CD4-positive, alpha-beta T cell treated with Interleukin-4 for 1 hour (primary cell): ENCODE measurements at regions not wholly inside any gene's neighbourhood (a gene's known extent, or its start where the extent isn't known, plus 50 kb on each side); places are given as distances from the start of the nearest gene placed in this dataset.
"Not testable (repeated sequence)": the region's sequence is repeated elsewhere in the genome, so short reads cannot be mapped to it uniquely, and the experiment has no call there.

Experiments used
- DNase-seq, 2 donors: peaks; one replicate each; pipeline ENCODE4 v3.0.0-alpha.2; 2020 to 2022

DNA sequence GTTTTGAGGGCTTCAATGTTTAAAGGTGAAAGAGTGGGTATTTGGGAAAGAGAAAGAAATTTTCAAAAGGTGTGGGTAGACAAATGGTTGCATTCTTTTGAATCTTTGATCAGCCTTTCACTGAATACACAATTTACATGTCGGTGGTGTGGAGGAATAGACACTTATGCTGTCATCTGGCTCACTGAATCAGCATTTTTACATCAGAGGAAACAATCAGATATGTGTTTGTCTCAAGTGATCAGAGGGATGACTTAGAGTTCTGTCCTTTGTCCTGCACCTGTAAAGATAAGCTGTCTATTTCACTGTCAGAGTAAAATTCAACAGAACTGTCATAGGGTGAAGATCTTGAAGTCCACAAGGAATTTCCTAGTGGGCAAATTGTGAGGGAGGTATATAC is 170.9 kb upstream of the USP25 start:
- DNase-seq = no peak

GRCh38 chr21:15559660-15560059 is 170.1 kb upstream of the USP25 start:
- DNase-seq = no peak

DNA sequence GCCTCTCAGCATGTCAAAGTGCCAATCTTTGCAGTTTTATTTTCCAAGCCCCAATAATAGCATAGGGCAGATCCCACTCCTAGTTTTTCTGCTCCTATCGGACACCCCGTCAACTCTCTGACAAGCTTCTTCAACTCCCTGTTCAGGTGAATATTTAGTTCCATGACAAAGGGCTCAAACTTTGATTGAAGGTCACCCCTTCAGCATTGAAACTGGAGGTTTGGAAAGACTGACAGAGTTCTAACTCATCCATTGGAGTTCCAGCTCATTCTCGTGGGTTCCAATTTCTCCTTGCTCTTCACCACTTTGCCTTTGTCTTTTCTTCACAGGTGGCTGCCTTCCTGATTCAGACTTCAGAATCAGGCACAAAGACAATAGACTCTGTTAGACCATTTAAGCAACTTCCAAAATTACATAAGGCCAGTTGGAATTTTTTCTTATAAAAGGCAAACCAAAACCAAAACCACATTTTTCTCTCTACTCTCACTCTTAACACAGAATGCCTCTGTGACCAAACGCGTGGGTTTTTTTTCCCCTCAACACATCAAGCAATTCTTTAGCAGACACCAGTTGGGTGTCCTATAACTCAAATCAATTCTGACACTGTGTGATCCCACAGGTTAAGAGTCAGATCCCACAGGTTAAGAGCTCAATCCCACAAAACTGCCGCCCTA is 169.3 kb upstream of the USP25 start:
- no peak for DNase-seq

- DNase-seq = no peak
Measured at GRCh38 chr21:15562748-15563147, 167.0 kb upstream of the USP25 start.

- DNase-seq = no peak
Measured at GRCh38 chr21:15564907-15565306, 164.9 kb upstream of the USP25 start.

- no peak for DNase-seq
Measured at GRCh38 chr21:15566703-15567102, 163.1 kb upstream of the USP25 start.

GRCh38 chr21:15567191-15567590 is 162.6 kb upstream of the USP25 start:
- no peak for DNase-seq

DNA sequence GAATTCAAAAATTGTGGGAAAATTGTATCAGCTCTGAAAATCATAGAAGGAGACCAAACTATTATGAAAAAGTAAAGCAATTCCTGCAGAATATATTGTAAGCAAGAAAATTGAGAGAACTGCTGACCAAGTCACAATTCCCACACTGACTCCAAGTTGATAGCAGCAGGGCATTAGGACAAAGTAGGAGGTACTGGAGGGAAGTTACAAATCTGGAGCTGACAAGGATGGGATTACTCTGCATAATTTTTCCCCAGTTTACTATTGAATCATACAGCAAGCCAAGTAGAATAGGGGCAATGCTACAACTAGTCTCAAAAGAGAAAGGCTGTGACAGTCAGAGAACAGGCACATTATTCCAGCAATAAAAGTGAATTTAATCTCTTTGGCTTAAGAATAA is 161.3 kb upstream of the USP25 start:
- no peak for DNase-seq

DNA sequence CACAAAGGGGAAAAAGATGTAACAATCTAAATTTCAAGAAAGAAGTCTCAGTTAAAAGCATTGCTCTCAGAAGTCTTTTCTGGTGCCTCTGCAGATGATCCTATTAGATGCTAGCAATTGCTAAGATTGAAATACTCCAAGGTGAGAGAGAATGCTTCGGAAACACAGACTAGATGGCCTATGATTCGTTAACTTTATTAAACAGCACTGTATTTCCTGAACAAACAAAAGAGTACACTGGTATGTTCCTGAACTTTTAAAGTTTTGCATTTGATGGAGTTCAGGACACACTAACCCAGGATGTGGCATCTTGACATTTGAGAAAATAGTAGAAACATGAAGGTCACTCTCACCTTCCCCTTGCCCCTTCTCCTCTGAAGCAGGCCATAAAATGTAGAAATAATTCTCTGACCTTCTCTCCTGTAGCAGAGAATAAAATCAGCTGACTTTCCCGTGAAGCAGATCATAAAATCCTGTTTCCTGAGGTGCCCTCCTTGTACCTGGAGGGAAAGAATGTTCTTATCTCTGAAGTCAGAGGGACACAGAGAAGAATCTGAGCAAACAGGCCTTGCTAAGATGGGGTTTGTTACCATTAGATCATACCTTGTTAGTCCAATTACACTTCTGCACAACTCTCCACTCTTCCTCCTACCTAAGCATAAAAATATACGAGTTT is 142.9 kb upstream of the USP25 start:
- no peak for DNase-seq

DNA sequence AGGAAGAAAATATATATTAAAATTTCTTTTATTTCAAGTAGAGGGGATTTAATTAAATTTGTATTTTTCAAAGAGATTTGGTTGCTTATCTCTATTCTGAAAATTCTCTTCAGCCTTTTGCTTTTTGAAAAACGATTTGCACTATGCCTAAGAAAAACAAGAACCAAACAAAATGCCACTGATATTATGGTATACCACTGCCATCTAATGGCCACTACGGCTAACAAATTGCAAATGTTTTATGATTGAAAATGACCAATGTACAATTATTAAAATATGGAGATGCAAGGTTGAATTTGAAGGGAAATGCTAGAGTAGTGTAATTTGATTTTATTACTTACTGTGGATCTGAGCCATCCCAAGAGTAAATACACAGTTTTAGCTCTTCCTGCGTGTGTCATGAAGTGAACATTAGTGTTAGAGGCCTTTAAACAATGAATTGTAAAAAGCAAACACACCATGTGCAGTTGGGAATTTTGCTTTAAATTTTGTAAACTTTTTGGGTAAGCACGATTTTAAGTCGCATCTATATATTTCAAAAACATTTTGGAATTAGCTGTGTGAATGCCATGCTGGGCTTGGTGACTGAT is 137.4 kb upstream of the USP25 start:
- DNase-seq = peak in 1 of 2 donors; percentile 53

- DNase-seq = no peak
Measured at GRCh38 chr21:15592957-15593356, 136.8 kb upstream of the USP25 start.

DNA sequence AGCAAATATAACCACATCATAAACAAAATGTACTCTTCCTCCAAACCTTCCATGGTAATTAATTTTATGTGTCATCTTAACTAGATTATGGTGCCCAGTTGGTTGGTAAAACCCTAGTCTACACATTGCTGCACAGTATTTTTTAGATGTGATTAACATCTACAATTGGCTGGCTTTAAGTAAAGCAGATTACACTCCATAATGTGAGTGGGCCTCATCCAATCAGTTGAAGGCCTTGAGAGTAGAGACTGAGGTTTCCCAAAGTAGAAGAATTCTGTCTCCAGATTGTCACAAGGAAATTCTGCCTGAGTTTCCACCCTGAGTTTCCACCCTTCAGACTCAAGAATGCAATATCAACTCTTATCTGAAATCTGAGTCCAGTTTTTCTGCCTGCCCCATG is 128.4 kb upstream of the USP25 start:
- no peak for DNase-seq

DNA sequence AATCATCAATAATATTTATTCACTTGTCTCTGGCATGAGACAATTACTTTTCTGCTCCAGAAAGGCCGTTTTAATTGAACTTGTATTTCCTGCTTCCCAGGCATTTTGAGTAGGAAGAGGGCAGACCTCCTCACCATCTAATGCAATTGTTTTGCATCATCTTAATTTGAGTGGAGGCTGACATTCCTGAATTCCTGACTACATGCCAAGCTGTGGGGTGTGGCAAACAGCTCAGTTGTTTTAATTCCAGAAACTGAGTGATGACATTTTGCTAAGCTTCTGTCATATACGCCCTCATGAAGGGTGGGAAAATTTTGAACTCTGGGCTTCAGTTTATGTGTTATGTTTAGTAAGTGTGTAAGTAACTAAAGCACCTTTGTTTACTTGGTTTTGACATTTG is 125.4 kb upstream of the USP25 start:
- DNase-seq = no peak

DNA sequence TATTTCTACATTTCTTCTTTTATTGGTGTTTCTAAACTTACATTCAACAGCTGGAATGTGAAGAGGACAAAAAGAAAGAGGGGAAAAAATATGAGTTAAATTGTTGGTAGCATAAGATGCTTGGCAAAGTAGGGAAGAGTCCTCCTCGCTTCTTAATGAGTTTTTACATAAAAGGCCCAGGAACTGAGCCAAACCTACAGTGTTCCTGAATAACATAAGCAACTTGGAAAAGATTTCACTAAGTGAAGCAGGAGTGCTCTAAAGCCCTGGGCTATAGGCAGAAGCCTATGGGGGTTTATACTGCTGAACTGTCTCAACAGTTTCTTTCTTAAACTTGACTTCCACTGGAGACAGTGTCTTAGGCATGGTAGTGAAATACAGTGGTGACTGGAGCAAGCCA is 115.0 kb upstream of the USP25 start:
- no peak for DNase-seq

DNA sequence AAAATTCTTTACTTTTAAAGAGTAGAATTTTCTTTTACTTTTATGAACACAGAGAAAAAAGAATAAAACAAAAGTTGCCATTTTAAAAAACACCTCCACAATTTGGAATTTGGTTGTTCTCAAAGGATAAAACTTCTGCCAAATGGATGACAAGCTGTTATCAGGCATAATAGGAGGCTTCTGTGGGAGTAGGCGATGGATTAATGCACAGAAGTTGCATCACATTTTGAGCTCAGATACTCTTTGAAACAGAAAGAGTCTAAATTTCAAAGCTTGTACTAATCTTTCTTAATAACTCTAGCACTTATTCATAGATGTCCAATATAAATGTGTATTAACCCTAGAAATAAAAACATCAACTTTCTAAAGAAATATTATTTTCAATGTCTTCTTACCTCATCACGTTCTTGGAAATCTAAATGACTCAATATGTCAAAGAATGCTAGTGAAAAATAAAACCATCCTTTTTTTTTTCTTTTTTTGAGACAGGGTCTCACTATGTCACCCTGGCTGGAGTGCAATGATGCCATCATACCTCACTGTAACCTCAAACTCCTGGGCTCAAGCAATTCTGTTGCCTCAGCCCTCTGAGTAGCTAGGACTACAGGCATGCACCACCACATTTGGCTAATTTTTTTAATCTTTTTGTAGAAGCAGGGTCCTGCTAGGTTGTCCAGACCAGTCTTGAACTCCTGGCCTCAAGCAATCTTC is 112.8 kb upstream of the USP25 start:
- DNase-seq = no peak

DNA sequence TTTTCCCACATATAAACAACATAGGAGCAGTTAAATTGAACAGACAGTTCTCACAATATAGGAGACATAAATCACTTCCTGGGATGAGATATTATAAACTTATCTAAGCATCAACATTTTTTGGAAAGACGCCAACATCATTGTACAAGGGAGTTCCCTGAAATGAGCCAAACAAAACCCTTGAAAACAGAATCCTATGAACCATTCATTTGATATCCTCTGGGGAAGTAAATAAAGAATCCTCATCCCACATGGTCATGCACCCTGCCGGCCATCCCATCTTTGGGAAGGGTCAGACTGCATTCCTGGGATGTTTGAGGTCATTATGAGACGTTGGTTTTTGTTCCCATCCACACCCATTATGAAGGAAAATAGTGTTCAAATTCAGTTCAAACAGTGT is 111.8 kb upstream of the USP25 start:
- DNase-seq = no peak

DNA sequence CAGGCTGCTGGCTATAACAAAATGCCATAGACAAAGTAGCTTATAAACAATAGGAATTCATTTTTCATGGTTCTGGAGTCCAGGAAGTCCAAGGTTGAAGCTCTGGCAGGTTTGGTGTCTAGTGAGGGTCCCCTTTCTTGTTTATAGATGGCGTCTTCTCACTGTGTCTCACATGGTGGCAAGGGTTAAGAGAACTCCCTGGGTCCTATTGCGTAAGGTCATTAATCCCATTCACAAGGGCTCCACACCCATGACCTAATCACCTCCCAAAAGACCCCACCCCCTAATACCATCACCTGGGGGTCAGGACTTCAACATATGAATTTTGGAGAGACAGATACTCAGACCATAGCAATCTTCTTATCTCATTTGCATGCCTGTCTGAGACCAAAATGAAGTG is 108.9 kb upstream of the USP25 start:
- no peak for DNase-seq

DNA sequence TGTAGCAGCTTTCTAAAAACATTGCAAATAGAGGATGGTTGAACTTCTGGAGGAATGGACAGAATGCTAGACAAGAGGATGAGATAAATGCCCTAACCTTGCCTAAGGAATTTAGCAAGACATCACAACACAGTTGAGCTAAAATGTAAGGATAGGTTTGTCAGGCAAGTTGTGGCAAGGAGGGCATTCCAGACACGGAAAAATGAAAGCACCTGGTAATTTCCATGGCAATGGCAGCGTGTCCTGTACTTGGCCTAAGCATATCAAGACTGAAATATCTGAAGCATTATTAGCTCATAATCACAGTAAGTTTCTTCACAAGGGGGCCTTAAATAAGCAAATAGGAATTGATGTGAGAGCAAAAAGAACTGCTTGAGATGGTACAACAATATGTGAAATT is 105.1 kb upstream of the USP25 start:
- no peak for DNase-seq

DNA sequence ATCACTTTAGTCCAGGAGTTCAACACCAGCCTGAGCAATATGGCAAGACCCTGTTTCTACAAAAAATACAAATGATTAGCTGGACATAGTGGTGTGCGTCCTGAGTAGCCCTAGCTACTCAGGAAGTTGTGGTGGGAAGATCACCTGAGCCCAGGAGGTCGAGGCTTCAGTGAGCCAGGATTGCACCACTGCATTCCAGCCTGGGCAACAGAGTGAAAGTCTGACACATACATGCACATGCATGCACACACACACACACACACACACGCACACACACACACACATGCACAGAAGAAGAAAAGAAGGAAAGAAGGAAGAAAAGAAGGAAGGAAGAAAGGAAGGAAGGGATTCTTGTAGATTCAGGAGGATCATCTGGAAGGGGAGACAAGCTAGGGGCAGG is 104.4 kb upstream of the USP25 start:
- no peak for DNase-seq

- no peak for DNase-seq
Measured at GRCh38 chr21:15626031-15626430, 103.8 kb upstream of the USP25 start.

DNA sequence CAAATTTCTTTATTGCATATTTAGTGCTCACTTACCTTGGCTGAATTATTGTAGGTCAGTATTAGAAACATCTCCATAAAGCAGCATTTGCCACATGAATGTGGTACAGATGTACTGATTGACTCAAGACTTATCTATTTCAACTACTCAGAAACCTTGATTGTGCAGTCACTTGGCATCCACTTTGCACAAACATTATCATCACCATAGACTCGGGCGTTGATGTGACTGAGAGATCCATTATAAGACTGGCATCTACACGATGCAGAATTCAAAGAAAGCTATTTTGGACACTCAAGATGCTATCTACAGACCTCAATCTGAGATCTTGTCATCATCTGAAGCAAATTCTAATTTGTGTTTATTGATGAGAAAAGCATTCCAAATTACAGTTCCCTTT is 102.8 kb upstream of the USP25 start:
- DNase-seq = no peak

GRCh38 chr21:15627823-15628222 is 102.0 kb upstream of the USP25 start:
- no peak for DNase-seq

DNA sequence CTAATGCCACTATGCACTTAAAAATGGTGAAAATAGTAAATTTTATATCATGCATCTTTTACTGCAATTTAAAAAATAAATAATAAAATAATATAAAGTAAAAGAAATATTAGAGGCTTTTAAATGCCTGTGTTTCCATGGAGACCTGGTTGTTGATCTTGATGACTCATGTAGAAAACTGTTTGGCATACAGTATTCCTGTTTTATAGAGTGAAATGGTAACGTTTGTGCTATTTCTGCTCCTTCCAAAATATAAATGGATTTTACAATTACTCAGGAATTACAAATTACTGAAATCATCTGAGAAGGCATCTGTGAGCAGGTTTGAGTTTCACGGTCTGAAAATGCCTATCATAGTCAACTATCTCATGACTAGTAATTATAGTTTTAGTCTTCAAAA is 98.4 kb upstream of the USP25 start:
- DNase-seq = no peak

- not testable (repeated sequence) for DNase-seq
Measured at GRCh38 chr21:15634541-15634940, 95.2 kb upstream of the USP25 start.
